Endometrial microvascular endothelial cells (primary cell): ENCODE measurements at regions not wholly inside any gene's neighbourhood (a gene's known extent, or its start where the extent isn't known, plus 50 kb on each side); places are given as distances from the start of the nearest gene placed in this dataset.

Experiments used
- in situ Hi-C: cut with HindIII; loops from 2 replicates; pipeline ENCODE4 v1.10.0; 2017; ENCODE audit warnings: low sequenced_read_pairs, low pct_unique_long_range_greater_than_20kb; ENCODE audit errors: inconsistent ontology term

DNA sequence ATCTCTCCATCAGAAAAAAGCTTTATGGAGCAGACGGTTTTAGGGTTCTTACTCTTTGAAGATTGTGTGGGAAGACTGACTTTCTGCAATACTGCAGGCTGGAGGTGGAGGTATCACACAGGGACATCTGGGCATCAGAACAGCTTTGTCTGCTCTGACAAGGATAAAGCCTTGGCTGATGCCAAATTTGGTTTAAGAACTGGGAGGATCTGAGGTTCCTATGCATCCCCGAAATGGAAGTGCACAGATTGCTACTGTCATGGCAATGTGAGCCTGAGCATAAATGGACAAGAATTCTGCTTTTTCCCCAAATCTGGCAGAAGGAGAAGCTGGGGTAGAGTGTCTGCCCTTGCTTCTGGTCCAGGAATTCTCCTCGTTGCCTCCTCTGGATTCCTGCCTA, 424.3 kb downstream of the SLC4A3 start:
- in situ Hi-C loops: no loop called here

DNA sequence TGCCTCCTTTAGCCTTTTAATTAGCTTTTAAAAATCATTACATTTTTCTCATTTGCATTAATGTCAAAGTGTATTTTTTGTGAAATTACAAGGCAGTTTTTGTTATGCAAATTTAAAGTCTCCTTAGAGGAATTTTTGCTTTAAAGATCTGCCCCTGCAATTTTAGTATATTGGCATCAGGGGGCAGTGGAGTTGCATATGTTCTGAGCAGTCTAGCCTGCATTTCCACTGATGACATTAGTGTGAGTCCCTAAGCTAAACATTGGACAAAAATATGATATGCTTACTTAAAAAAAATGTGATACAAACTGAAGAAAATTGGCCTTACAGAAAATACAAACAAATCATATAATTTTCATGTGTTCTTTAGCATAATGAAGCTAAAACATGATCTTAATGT, 426.5 kb downstream of the SLC4A3 start:
- in situ Hi-C loops: no loop called here

DNA sequence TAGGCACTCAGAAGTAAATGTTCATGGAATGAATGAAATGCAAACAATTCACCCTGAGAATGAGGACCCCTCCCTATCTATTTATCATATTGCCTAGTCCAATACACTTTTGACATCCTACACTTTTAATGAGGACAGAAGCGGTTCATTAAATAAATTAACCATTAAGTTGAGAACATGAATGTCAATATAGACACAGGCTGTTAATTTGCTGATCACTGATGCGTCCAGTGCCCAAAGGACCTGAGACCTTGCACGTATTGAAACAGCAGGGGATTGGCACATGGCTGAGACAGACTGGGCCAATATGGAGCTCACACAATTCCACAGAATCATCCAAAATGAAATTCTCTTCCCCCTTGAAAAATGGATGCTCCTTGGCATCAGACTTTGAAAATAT, 430.0 kb downstream of the SLC4A3 start:
- in situ Hi-C loops: no loop called here

DNA sequence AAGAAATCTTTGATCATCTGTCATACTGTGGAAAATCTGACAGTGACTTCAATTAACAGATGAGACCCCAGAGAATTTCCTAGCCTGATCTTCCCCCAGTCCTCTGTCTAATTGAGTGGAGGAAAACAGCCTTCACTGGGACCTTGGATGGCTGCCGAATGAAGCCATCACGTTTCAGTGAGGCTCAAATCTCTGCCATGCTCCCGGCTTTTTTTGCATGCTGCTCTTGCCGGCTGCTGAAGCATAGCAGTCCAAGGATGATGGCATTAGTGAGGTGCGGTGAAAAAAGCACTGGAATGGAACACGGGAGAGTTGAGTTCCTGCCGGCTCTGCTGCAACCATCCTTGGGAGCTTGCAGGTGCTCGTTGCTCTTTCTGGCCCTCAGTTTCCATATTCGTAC, 430.5 kb downstream of the SLC4A3 start:
- in situ Hi-C loops: no loop called here

DNA sequence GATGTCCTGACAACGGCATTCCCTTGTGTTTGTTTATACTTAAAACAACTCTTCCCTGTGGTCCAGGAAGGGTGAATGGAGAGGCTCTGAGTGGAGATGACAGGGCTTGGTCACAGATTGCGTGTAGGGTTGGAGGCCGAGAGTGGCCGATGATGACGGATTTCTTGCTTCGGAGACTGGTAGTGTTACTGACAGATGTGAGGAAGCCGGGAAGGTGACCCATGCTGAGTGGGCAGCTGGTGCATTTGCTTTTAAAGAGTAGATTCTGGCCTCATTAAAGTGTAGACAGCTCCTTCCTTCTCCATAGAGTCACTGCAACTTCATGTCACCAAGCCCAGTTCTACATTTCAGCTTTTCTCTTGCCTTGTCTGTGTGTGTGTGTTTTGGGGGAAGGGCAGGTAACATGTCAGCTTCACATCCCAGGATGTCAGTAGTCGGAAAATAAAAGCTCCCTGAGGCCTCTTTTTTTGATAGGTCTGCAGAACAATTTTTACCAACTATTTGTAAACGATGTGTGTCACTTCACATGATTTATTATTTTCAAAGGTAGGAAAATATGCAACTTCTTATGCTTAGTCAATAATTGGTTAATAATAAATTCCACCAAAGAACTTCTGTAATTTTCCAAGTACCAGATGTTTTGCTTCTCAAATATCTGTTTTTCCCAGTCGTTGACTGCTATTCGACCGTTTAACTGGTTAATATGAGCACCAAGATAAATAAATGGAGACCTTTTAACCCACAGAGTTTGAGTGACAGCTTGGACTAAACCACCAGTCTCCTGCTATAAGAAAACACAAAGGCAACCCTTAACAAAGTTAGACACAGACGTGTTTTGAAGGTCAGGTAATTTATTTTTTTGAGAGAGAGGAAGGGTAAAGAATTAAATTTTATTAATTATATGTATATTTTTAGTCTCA, 436.9 kb downstream of the SLC4A3 start:
- in situ Hi-C loops: no loop called here

DNA sequence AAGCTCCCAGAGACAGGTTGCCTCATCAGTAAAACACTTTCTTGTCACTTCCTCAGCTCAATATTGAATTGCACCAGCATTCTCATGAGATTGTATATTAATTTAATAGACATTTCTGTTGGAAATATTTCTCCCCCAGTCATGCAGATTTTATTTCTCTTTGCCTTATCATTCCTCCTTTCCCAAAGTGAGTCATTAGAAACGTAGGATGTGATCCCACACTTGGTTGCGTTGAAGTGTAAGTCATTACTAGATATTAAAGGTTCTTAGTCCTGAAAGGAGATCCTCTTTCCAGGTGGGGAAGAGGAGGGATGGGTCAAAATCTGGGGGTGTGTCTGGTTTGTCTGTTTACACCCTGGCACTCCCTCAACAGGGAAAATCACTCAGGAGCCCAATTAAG, 438.2 kb downstream of the SLC4A3 start:
- in situ Hi-C loops: no loop called here

DNA sequence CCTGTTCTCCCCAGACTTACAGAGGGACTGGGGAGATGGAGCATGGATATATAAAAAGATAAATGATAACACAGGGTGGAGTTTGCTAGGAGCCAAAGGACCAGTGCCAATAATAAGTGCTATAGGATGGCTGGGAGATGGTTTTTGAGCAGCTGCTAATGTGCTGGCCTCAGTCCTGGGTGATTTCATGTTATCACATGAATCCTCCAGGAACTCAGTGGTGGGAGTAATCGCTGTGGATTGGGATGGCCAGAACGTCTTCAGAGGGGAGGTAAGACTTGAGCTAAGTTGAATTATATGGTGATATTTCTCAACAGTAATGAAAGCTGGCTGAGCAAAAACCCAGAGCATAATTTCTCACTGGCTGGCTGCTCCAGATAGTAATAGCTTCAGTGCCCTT, 441.4 kb downstream of the SLC4A3 start:
- in situ Hi-C loops: no loop called here

DNA sequence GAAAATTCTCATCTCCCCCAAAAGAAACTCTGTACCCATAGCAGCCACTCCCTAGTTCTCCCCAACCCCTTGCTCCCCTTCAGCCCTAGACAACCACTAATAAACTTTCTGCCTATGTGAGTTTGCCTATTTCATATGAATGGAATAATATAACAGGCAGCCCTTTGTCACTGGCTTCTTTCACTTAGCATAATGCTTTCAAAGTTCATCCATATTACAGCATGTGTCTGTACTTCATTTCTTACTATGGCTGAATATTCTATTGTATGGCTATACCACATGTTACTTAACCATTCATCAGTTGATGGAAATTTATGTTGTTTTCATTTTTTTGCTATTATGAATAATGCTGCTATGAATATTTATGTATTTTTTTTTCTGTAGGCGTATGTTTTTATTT, 442.9 kb downstream of the SLC4A3 start:
- in situ Hi-C loops: no loop called here

DNA sequence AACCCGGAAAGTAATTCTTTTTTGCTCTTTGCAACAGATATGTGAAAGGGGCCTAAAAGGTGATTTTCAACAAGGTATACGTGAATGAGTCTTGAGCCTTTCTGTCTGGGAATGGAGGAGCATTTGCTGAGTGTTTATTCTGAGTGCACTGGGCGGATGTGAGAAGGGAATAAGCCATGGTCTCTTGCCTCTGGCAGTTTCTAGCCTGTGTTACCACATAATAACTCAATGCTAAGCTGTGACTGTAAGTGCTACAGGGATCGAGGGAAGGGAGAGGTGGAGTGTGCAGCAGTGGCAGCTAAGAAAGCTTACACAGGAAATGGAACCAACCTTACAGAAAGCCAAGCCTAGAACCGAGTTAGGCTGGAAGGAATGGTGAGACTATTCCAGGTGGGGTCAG, 444.3 kb downstream of the SLC4A3 start:
- in situ Hi-C loops: no loop called here

DNA sequence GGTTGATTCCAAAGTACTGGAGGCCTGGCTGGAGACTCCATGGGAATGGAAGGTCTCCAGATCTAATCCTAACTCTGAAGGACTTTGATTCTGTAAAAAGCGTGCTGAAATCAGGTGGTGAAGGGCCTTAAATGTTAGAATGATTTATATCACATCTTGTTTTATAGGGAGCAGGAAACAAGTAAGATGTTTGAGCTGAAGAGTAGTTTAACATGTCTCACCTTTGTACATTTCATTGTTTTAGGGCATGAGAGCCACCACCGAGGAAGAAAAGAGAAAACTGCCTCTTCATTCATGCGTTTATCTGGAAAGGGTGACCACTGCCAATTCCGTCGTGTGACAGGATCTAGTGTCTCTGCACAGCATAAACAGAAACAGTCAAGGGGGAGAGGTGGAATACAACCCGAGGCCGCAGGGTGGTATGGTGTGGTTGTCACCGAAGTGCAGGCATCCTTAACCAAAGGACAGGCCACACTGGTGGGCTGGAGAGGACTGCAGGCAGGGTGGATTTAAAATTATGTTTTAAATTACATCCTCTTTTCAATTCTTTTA, 445.3 kb downstream of the SLC4A3 start:
- in situ Hi-C loops: no loop called here

DNA sequence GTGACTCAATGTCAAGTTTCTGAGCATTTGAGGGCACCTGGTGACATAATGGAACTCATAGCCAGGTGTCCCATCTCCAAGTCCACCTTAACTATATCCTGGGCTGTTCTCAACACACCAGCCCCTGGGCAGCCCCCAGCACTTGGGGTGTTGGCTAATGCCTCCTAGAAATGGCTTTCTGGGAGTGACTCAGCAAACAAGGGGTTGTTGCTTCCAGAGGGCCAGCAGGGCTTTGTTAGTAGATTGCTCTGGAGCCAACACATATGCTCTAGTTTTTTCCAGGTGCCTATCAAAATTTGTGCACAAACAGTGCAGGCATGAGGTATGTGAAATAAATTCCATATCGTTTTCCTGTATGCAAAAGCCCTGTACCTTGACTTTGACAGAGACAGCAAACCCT, 448.4 kb downstream of the SLC4A3 start:
- in situ Hi-C loops: no loop called here

DNA sequence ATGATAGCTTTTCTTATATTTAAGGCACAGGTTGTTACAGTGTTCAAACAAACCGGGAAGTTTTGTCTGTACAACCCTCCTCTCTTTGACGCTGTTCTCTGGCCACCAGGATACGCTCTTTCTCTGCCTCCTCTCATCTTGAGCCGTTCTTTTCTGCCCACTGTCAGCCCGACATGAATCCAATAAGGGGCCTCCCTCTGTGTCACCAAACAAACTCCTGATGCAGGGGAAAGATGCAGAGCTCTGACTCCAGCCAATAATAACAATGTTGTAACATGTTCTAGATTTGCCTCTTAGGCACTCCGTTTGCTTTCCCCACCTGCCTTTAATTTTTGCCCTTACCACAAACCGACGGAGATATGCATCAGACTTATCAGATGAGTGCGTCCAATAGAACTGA, 449.3 kb downstream of the SLC4A3 start:
- in situ Hi-C loops: no loop called here

DNA sequence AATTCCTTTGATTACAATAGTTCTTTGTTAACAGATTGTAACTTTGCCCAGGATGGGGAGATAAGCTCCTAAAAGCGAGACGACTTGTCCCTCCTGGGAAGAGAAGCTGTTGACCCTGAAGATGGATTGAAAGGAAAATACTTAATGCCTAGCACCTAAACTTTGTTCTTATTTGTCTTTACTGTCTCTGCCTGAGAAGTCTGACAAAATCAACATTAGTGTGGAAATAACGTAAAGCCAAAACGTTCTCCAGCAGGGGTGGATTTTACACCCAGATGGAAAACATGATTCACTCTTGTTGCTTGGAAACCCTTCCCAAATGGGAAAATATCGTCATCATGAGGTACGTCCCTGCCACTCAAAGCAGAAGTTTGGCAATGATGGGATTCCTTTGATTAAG, 450.1 kb downstream of the SLC4A3 start:
- in situ Hi-C loops: no loop called here

DNA sequence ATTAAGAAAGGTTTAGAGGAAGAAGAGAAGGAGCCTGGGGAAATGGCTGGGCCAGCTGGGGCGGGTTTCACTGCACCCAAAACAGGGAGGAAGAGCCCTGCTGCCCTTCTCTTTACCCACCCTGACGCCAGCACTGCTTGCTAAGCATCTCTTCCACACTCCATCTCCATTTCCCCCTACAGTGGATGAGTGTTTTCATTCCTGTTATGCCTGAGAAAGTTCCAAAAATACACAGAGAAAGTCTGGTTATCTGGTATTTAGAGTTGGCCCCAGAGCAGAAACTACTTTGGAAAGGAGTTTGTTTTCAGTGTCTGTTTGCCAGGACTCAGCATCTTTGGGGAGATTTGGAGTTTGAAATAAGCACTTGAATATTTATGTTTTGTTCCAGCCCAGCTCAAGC, 451.0 kb downstream of the SLC4A3 start:
- in situ Hi-C loops: no loop called here

DNA sequence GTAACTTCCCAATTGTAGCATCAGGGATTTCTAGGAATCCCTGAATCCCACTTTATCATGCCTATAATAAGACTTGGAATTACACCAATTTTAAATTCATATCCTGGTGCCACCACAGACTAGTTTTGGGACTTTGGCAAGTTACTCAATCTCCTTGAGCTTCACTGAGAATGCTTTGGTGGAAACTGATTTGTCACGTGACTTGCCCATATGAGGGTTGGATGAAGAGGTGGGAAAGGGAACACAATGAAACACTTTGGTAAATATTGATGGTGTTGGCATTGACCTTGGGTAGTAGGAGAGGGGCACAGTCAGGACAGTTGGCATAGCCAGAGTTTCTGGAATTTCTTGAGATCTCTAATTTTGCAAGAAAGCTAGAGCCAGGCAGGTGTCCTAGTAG, 452.2 kb downstream of the SLC4A3 start:
- in situ Hi-C loops: no loop called here

DNA sequence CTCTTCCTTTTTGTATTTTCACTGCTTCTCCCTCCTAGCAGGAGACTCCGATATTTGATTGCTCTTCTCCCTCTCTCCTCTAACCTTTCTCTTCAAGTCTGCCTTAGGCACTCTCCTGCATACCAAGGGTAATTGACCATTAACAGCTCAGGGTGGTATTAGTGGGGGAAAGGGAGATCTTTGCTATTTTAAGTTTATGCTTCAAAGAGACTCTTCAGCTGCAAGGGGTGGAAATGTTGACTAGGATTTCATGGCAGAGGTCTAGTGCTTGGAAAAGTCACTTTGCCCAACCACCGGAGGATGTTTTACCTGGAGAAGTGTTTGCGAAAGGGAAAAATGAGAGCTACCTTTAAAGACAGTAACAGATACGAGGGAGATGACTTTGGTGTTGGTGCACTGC, 453.7 kb downstream of the SLC4A3 start:
- in situ Hi-C loops: no loop called here

DNA sequence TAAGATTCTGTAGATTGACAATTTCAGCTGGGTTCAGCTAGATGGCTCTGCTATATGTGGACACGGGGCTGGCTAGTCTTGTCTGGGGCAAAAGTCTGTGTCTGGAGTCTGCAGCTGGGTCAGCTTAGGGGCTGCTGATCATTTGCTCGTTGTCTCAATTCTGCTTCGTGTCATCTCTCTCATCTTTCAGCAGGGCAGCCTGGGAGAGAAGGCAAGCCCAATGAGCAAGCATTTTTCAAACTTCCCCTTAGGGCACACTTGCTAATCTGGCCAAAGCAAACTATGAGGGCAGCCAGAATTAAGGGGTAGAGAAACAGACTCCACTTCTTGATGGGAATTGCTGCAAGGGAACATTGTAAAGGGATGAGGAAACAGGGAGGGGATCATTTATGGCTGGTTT, 462.6 kb downstream of the SLC4A3 start:
- in situ Hi-C loops: no loop called here

DNA sequence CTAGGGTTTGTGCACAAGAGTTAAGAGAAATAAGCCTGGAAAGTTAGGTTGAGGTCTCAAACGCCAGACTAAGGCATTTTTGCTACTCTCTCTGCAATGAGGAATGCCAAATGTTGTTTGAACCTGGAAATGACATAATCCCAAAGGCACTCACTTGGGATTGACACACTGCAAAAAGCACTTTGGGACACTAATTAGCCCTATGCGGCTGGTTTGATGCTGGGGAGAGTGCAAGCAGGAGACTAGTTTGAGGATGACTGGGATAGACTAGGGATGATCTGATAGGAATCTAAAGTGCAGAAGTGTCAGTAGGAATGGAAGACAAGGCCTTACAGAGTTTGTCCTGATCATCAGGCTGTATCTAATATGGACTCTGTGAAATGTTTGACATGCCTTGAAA, 469.0 kb downstream of the SLC4A3 start:
- in situ Hi-C loops: no loop called here

DNA sequence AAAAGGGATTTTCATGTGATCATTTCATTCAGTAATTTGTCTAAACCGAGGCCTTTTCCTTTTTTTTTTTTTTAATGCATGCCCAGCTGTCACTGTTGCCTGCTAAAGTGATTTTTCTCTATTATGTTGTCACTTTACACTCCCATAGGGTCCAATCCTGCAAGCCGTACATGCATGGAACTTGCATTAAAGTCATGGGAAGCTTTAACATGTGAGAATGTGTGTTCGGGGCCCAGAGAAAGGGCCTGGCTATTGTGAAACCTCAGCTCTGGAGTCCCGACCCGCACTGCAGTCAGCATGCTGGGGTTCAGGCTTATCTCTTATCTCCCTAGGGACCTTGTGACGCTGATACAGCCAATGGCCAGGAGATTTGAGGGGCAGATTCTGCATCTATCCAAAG, 474.6 kb downstream of the SLC4A3 start:
- in situ Hi-C loops: no loop called here

DNA sequence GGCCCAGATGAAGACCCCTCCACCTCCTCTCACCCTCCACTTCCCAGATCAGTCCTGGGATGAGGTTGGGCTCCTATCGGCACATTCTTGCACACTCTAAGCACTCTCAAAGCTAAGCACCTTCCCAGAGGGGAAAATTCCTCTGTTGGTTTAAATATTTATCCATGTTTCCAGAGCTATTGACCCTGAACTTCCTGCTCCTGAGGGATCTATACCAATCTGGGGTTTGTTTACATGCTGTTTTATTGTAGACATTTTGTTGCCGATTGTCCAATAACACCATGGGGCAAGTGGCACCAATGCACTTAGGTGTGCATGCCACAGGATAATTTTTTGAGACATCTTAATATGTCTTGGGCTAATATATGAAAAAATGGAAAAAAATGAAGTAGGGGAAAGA, 476.2 kb downstream of the SLC4A3 start:
- in situ Hi-C loops: no loop called here

DNA sequence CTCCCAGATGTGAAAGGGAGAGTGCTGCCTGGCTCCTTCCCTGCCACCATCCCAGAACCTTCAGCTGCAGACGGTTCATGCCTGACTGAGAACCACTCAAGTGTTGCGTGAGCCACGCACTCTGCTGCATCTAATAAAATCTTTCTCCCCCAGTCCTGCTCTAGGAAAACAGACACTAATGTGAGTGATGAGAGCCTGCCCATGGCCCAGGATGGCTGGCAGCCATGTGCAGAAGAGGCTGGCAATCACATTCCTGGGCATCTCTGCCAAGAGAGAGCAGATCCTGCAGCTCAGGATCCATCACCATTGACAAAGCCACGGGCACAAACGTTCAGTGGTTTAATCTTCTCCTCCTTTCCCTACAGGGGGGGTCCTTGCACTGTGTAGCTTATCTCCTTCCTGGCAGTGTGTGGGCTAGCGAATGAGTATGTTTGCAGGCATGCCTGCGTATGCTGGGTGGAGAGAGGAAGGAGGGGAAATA, 477.5 kb downstream of the SLC4A3 start:
- in situ Hi-C loops: no loop called here
